Suprapubic skin (tissue), 4 donors: ENCODE measurements at regions not wholly inside any gene's neighbourhood (a gene's known extent, or its start where the extent isn't known, plus 50 kb on each side); places are given as distances from the start of the nearest gene placed in this dataset.

ENCODE experiments used
- DNase-seq, 2 donors: peaks; one replicate each; pipeline ENCODE4 v3.0.0-alpha.2; 2019; ENCODE audit warnings: low spot score in 2 of 2
- H3K27ac ChIP-seq: fragments of 200-600 bp; sonication (generic); one replicate; pipeline ENCODE4 v1.5.1; 2019
- H3K27me3 ChIP-seq: fragments of 200-600 bp; sonication (generic); one replicate; pipeline ENCODE4 v1.5.1; 2019
- H3K36me3 ChIP-seq: fragments of 200-600 bp; sonication (generic); one replicate; pipeline ENCODE4 v1.5.1; 2019
- H3K4me1 ChIP-seq: fragments of 200-600 bp; sonication (generic); one replicate; pipeline ENCODE4 v1.5.1; 2019
- H3K4me3 ChIP-seq: fragments of 200-600 bp; sonication (generic); one replicate; pipeline ENCODE4 v1.5.1; 2019; ENCODE audit warnings: mild to moderate bottlenecking
- H3K9me3 ChIP-seq: fragments of 200-600 bp; sonication (generic); one replicate; pipeline ENCODE4 v1.5.1; 2019
- EP300 ChIP-seq: sonication (generic); formaldehyde crosslinking; IDR thresholded peaks from one replicate; pipeline ENCODE4 v1.6.1; 2017; ENCODE audit warnings: antibody characterized with exemption
- POLR2A ChIP-seq, 2 donors: fragments of 450-650 bp; IDR thresholded peaks; one replicate each; pipeline ENCODE4 v1.6.1; 2017; ENCODE audit warnings: antibody characterized with exemption in 2 of 2, mild to moderate bottlenecking in 2 of 2, moderate library complexity in 2 of 2
- POLR2AphosphoS5 ChIP-seq, 3 donors: sonication (generic); formaldehyde crosslinking; IDR thresholded peaks; one replicate each; pipeline ENCODE4 v1.6.1; 2017; ENCODE audit warnings: antibody characterized with exemption in 3 of 3
- WGBS: methylation state at CpG from one replicate; pipeline ENCODE4 v1.1.5; 2018; 5-methylcytosine and 5-hydroxymethylcytosine counted together
- TF ChIP-seq, protein P1 (sequence below), 2 donors: fragments of 200-600 bp in 1 of 2; fragments of 450-650 bp in 1 of 2; sonication (generic) in 1 of 2; IDR thresholded peaks; one replicate each; pipeline ENCODE4 v1.5.1; 2016 to 2019; ENCODE audit warnings: antibody characterized with exemption in 2 of 2, mild to moderate bottlenecking in 1 of 2, moderate library complexity in 1 of 2

GRCh38 chr6:56904068-56904467, 50.8 kb upstream of the BEND6 start:
- peaks cover 3% of the 10 kb centered on the region for H3K4me1 ChIP-seq
- H3K9me3 ChIP-seq, result no peaks in the 10 kb centered on the region
- no peaks in the 10 kb centered on the region for H3K27me3 ChIP-seq
- no peak for DNase-seq
- TF ChIP-seq POLR2A (IDR thresholded peaks at IDR 0.05) (no peak), POLR2AphosphoS5 (IDR thresholded peaks at IDR 0.05) (no peak), EP300 (no peak)
- TF ChIP-seq, protein P1, sequence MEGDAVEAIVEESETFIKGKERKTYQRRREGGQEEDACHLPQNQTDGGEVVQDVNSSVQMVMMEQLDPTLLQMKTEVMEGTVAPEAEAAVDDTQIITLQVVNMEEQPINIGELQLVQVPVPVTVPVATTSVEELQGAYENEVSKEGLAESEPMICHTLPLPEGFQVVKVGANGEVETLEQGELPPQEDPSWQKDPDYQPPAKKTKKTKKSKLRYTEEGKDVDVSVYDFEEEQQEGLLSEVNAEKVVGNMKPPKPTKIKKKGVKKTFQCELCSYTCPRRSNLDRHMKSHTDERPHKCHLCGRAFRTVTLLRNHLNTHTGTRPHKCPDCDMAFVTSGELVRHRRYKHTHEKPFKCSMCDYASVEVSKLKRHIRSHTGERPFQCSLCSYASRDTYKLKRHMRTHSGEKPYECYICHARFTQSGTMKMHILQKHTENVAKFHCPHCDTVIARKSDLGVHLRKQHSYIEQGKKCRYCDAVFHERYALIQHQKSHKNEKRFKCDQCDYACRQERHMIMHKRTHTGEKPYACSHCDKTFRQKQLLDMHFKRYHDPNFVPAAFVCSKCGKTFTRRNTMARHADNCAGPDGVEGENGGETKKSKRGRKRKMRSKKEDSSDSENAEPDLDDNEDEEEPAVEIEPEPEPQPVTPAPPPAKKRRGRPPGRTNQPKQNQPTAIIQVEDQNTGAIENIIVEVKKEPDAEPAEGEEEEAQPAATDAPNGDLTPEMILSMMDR (IDR thresholded peaks at IDR 0.05), result no peak
- no peak overlapping the region for H3K4me3 ChIP-seq
- WGBS, result 53% methylated on average over 3 of the region's 3 CpGs
- H3K27ac ChIP-seq, result no peak overlapping the region
- H3K36me3 ChIP-seq, result no peaks in the 10 kb centered on the region

GRCh38 chr6:56902641-56903464, 52.1 kb upstream of the BEND6 start:
- Histone ChIP-seq H3K9me3 (no peaks in the 10 kb centered on the region), H3K4me3 (no peak overlapping the region), H3K27ac (no peak overlapping the region), H3K27me3 (no peaks in the 10 kb centered on the region), H3K36me3 (no peaks in the 10 kb centered on the region), H3K4me1 (peaks cover 3% of the 10 kb centered on the region)
- WGBS, result 28% methylated on average over 6 of the region's 6 CpGs
- DNase-seq, result no peak
- TF ChIP-seq, protein P1 (IDR thresholded peaks at IDR 0.05), result peak in 1 of 2 donors; percentile 53
- TF ChIP-seq POLR2AphosphoS5 (IDR thresholded peaks at IDR 0.05), result no peak

GRCh38 chr6:56900784-56901183, 54.1 kb upstream of the BEND6 start:
- H3K36me3 ChIP-seq, result no peaks in the 10 kb centered on the region
- H3K9me3 ChIP-seq, result no peaks in the 10 kb centered on the region
- H3K27ac ChIP-seq, result no peak overlapping the region
- H3K27me3 ChIP-seq, result no peaks in the 10 kb centered on the region
- peaks cover 3% of the 10 kb centered on the region for H3K4me1 ChIP-seq
- 84% methylated on average over 5 of the region's 5 CpGs for WGBS
- TF ChIP-seq, protein P1 (IDR thresholded peaks at IDR 0.05), result no peak
- no peak overlapping the region for H3K4me3 ChIP-seq
- no peak for DNase-seq

GRCh38 chr6:56899753-56900152, 55.2 kb upstream of the BEND6 start:
- WGBS, result 66% methylated on average over 2 of the region's 2 CpGs

GRCh38 chr6:56899311-56899710, 55.6 kb upstream of the BEND6 start:
- Histone ChIP-seq H3K27me3 (no peaks in the 10 kb centered on the region), H3K9me3 (no peaks in the 10 kb centered on the region), H3K36me3 (no peaks in the 10 kb centered on the region), H3K4me1 (no peaks in the 10 kb centered on the region), H3K4me3 (no peak overlapping the region), H3K27ac (no peak overlapping the region)
- DNase-seq, result no peak
- 67% methylated on average over 1 of the region's 1 CpG for WGBS
- TF ChIP-seq, protein P1 (IDR thresholded peaks at IDR 0.05), result no peak
- TF ChIP-seq POLR2A (IDR thresholded peaks at IDR 0.05) (no peak), POLR2AphosphoS5 (IDR thresholded peaks at IDR 0.05) (no peak), EP300 (no peak)

More at GRCh38 chr6:56899753-56900152, 55.2 kb upstream of the BEND6 start:
- no peak for DNase-seq
- no peak overlapping the region for H3K27ac ChIP-seq
- TF ChIP-seq EP300, result no peak
- TF ChIP-seq POLR2A (IDR thresholded peaks at IDR 0.05), result no peak
- peaks cover 3% of the 10 kb centered on the region for H3K4me1 ChIP-seq
- H3K27me3 ChIP-seq, result no peaks in the 10 kb centered on the region
- no peaks in the 10 kb centered on the region for H3K9me3 ChIP-seq
- H3K36me3 ChIP-seq, result no peaks in the 10 kb centered on the region
- no peak overlapping the region for H3K4me3 ChIP-seq
